ENCODE measurements at regions not wholly inside any gene's neighbourhood (a gene's known extent, or its start where the extent isn't known, plus 50 kb on each side); places are given as distances from the start of the nearest gene placed in this dataset.

DNA sequence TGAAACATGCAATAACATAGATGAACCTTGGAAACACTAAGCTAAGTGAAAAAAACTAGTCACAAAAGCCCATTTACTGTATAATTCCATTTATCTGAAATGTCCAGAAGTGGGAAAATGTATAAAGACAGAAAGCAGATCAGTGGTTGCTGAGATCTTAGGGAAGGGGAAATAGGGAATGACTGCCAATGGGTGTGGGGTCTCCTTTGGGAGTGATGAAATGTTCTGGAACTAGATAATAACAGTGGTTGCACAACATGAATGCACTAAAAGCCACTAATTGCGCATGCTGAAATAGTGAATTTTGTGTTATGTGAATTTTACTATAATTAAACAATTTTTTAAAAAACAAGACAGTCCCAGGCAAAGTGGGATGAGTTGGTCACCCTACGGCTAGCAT is 472.8 kb downstream of the CCDC171 start:
- DNase-seq (ENCODE audit: low read depth), result no peak

DNA sequence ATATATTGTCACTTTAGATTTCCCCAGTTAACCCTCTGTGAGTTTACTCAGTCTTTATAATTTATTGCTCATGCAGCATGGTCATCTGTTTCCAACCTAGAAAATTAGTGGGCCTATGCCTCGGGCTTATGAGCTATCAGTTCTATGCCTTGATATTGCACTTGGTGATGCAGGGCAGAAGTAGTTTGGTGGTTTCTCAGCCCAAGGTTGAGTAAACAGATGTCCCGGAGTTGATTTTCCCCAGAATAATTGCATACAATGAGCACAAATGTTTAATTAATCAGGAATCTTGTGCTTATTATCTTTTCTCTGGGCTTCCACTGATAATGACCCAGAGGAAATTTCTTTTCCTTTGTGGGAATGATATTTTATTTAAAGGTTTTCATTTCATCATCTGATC is 474.0 kb downstream of the CCDC171 start:
- DNase-seq (ENCODE audit: low read depth), result no peak

DNA sequence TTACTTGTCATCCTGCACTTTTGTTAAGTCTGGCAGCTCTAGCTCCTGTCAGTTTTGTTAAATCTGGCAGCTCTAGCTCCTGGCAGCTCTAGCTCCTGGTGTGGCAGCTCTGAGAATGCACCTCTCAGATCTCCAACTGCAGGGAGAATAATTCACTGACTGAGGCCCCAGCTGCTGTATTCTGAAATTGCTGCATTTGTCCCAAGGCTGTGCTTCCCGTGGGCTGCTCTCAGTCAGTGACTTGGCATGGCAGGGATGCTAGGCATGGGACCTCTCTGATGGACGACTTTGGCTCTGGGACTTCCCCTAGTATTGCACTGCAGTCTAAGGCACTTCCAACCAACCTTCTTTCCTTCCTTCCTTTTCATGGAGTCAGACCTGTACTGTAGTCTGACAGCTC is 475.7 kb downstream of the CCDC171 start:
- DNase-seq (ENCODE audit: low read depth), result no peak

DNA sequence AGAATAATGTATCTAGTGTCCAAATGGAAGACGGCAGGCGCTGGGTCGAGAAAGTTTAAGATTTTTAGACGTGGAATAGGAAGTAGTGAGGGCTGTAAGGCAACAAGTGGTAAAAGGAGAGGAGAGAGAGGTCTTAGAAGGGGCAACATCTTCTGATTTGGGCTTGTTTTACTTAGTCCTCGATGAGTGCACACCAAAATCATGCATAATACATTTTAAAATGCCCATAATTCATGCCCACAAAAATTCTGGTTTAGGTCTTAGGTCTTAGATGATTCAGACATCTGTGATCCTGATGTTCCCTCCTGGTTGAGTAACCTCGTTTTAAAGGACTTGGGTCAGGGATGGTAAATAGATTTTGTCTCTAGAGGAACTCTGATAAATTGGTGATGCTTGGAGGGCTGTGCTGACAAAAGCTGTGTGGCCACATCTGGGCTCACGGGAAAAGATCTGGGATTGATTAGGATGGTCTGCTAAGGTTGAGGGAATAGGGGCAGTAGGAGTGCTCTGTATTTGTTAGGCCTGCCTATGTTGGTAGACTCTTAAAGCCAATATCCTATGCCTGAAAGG is 476.3 kb downstream of the CCDC171 start:
- DNase-seq (ENCODE audit: low read depth), result peak; percentile 42

DNA sequence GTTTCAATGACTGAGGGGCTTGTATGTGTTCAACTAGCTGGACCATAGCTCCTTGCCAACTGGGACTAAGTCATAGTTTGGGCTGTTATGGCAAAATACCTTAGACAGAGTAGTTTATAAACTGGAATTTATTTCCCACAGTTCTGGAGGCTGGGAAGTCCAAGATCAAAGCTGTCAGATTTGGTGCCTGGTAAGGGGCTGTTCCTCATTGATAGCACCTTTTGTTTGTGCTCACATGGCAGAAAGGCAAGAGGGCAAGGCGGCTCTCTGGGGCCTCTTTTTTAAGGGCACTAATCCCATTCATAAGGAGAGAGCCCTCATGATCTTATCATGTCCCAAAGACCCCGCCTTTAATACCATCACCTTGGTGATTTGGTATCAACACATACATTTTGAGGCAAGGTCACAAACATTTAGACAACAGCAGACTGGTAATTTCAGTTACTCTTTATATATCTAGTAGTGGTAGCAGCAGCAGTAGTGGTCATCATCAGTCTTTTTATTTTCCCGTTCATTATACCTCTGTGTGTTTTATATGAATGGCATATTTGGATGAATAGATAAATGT is 477.0 kb downstream of the CCDC171 start:
- no peak for DNase-seq (ENCODE audit: low read depth)

DNA sequence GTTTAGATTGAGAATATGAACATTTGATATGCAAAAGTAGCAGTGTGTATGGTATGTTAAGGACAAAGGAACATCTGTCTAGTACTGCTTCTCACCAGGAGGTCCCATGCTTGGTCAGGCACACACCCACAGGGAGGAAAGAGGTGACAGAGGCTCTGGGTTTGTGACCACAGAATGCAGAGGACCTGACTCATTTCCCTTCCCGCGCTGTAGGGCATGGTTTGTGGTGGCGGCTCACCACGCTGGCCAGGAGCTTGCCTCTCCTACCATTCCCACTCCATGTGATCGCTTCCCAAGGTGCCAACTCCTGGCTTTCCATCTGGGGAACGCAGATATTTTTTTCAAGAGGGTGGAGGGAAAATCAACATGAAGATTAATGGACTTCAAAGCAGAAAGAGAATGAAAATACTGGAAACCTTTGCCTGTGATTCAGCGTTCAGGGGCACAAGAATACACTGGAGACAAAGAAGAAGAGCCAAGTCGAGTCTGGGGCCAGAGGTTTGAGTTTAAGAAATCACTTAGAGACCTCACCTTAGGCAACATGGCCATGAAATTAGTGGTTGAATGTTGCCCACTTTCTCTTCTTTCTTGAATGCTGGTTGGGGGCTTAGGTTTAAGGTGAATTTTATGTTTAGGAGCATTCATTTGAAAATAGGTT is 477.8 kb downstream of the CCDC171 start:
- peak; percentile 66 for DNase-seq (ENCODE audit: low read depth)

DNA sequence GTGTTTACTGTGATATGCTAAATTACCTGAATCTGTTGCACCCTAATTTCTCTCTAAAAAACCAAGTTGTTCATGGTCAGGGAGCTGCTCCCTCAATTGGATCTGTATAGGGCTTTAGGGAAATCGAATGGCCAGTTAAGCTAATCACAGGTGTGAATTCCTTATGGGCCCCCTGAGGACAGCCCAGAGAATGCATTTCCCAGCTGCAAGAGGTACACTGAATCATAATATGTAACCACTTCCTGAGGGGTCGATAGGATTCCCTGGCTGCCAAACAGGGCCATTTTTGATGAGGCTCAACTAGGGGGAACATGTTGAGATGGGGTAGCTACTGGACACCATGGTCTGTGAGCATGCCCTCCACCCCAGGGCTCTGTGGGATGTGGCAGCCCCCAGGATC is 478.6 kb downstream of the CCDC171 start:
- no peak for DNase-seq (ENCODE audit: low read depth)

DNA sequence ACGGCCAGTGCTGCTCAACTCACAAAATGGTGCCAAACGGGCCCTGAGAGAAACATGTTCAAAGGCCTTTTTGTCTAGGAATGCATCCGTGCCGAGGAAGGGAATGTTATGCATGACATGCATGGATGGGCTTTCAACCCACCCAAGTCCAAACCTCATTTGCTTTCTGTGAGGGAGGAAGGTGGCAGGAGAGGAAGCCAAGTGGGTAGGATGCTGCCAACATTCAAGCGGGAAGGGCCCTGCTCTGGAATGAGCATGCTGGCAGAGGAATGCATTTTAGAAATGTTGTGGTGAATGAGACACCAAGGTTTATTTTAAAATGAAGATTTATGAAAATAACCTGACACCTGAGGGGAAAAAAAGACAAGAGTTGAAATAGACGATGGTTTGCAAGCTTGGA is 479.1 kb downstream of the CCDC171 start:
- DNase-seq (ENCODE audit: low read depth), result no peak

DNA sequence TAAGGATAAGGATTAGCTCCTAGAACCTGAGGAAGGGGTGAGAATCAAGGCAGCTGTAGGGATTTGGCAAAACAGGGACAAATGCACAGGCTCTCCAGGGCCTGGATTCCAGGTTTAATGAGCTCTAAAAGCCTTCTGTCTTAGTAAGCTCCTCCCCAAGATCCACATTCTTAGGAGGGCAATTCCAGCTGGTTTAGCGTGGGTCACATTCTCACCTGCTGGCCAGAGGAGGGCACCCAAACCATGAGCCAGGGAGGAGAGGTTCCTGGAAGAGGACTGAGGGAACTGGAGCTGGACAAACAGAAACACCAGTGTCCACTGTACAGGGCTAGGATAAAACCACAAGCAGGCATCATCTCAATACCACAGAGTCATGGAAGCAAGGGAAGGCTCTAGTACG is 480.0 kb downstream of the CCDC171 start:
- no peak for DNase-seq (ENCODE audit: low read depth)

DNA sequence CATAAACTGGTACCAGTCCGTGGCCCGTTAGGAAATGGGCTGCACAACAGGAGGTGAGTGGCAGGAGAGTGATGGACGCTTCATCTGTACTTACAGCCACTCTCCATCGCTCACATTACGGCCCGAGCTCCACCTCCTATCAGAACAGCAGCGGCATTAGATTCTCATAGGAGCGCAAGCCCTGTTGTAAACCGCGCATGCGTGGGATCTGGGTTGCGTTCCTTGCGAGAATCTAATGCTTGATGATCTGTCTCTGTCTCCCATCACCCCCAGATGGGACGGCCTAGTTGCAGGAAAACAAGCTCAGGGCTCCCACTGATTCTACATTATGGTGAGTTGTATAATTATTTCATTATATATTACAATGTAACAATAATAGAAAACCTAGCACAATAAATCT is 480.4 kb downstream of the CCDC171 start:
- no peak for DNase-seq (ENCODE audit: low read depth)

DNA sequence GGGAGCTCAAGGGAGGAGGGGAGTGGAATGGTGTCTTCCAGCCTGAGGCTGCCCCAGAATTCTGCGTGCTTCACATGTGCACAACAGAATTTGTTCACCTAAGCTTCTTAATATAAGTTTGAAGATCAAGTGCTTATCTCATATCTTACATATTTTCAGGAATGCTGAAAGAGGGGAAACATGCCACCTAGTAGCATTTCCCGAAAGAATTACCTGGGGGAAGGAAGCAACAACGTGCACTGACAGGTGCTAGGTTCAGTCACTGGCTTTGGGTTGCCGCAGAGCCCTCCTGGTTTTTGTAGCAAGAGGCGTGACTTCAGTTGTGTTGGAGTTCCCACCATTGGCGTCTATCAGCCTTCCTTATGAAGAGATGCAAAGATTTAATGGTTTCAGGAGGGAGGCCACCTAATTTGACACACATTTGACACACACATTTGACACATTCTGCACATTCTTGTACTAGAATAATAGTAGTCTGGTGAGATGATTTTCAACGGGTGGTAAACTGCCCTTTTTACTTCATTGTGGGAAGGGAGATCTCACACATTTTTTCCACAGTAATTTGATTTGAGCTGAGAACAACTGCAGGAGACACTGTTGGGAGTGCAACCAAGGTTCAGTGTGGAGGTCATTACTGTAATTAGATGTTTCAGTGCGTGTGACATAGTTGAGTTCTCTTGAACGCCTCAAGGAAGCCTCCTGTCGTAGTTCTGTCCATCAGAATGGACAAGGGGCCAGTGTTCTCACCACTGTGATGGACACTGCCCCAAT is 481.3 kb downstream of the CCDC171 start:
- no peak for DNase-seq (ENCODE audit: low read depth)

DNA sequence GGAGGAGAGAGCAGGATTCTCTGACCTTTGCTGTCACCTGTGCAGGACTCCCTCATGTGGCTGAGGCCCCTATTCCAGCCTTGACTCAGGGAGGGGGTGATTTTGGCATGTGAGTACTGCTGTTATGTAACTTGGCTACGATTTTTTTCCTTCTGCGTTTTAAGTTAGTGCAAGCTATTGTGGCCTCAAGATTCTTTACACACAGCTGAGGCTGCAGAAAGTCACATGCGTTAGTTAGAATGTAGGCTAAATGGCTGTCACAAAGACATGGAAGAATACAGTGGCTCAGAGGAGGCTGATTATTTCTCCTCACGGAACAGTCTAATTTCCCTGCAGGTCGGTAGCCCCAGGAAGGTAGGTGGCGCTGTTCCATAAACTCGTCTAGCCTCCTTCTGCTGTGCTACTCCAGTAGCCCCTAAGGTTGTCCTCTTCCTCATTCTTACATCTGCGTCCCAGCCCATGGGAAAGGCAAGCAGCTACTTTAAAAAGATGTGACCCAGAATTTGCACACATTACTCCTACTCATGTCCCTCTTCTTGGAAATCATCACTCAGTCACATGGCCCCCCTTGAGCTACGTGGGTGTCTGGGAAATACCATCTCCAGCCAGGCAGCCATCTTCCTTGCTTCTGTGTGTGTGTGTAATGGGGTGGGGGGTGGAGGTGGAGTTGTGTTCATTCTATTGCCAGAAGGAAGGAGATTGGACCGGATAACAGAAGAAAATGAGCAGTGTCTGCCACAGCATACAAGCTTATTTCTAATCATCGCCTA is 486.6 kb downstream of the CCDC171 start:
- no peak for DNase-seq (ENCODE audit: low read depth)

DNA sequence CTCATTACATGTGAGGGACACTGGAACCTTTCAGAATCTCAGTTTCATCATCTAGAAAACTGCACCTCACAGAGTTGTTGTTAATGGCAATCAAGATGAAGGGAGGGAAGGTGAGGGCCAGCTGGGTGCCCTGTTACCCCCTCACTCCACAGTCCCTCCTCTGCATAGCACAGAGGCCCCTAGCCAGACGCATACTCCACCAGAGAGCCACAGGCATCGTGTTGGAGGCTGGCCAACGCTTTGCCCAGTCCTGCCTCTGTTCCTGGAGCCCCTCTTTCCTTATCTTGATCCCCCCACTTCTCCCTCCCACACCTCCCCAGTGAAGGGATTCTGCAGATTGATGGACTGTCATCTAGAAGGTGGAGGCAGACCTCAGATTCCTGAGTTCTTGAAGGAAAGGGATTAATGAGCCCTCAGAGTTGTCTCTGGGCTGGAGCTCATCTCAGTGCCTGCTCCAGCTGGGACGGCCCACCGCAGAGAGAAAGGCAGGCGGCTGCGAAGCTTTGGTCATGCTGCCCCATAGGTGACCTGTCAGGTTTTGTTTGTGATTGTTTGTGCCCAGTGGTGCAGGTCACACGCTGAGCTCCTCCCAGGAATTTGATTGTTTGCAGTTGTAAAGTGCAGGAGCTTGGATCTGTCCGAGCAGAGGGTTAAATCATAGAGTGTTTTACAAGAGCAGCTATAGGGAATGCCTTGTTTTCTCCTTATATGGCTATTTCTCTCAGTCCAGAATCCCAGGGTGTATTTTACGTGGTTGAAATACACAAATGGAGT is 487.3 kb downstream of the CCDC171 start:
- no peak for DNase-seq (ENCODE audit: low read depth)

DNA sequence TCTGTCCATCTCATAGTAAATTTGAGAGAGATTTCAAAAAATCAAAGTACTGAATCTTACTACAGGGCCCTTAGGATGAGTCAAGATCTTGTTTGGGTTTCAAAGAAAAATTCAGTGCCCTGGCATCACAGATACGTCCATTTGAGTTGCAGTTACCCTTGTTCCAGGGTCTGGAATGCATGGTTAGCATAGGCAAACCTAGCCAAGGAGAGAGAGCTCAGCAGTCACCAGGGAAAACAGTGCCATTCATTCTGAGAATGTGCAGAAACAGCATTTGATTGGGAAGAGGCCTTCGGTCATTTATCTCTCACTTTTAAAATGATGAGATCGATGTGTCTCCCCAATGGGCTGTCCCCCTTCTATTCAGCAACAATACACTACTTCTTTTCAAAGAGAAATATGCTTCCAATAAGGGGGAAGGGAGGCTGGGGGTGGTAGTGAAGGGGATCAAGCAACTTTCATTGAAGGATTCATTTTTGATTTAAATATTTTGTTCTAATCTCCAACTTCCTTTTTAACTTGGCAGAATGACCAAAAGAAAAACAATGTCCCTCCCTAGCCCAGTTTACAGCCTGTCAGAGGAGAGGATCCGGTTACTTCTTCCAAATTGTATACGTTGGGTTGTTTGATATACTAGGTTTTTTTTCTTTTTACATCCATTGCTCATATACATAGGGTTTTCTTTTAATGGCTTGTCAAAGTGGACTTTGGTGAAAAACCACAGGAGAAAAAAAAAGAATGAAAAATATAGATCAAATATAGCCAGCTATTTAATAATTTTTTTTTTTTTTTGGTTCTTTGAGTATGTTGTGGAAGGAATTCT is 491.1 kb downstream of the CCDC171 start:
- DNase-seq (ENCODE audit: low read depth), result no peak

DNA sequence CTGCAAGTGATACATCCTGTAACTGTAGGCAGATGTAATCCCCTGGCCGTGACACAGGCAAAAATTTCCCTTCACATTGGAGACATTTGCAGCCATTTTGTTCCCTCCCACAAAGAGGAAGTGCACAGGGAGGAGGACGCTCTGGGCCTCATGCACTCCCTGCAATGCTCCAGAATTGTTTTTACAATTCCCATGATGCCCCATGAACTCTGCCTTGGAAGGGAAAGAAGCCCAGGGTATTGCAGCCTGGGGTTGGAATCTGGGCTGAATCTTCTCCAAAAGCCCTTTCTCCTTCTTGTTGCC is 491.7 kb downstream of the CCDC171 start:
- DNase-seq (ENCODE audit: low read depth), result no peak

DNA sequence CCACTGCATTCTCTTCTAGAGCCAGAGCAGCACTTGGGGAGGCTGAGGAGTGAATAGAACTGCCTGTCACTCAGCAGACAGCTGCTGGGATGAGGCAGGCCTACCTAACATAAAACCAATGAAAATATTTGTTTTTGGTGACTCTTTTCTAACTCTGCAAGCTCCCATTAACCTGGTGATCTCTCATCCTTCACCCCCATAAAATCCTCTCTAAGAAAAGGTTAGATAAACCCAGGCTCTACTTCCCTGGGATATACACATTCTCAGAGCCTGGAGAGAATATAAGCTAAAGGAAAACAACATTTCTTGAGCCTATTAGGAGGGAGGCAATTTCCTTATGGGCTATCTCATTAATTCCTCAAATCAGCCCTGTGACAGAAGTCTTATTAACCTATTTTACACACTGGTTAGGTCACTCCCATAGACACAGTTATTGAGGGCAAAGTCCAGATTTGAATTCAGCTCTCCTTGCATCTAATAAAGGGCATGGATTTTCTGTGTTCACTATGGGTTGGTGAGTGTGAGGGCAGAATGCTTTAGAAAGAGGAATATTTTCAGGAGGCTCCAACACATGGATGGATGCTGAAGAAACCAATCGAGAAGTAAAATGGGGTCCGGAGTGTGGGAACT is 492.9 kb downstream of the CCDC171 start:
- DNase-seq (ENCODE audit: low read depth), result no peak

DNA sequence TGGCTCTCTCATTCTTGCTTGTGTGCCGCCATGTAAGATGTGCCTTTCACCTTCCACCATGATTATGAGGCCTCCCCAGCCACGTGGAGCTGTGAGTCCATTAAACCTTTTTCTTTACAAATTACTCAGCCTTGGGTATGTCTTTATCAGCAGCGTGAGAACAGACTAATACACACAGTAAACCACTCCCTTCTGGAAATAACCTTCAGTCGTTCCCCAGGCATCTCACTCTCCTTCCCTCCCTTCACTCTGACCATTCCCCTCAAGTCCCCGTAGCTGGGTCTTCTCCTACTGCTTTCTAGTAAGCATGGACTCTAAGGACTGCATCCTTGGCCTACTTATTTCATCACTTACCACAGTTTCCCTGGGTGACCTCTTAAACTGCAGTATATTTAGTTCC is 493.9 kb downstream of the CCDC171 start:
- DNase-seq (ENCODE audit: low read depth), result no peak

DNA sequence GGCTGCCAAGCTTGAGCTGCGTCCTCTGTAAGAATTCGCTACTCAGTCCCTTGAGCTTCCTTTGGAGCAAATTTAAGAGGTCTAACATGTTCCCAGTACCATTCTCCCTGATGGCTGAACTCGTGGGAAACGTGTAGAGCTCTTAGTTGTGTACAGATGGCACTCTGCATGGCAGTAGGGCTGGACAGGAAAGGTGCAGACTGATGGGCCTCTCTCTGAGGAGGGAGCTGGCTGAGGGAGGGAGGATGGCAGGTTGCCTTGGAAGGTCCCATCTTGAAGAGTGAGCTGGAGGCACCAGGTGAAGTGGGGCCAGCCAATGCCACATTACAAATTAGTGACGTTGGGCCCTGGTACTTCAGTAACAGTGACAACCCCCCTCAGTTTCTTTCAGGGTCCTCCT is 495.3 kb downstream of the CCDC171 start:
- DNase-seq (ENCODE audit: low read depth), result no peak

DNA sequence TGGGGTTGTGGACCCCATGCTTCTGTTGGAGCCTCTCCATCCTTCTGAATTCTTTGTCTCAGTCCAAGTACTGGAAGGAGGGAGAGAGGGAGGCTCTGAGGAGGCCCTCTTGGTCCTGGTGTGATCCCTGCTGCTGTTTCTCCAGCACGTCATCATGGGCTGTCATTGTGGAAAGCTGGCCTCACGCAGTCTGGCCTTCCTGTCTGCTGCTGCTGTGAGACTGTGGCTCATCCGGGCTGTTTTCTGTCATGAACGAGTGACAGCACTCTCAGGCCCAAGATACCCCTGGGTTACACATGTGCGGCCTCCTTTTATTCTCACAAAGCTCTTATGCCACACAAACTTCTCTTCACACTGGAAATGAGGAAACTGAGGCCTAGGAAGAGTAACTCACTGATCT is 499.3 kb downstream of the CCDC171 start:
- DNase-seq (ENCODE audit: low read depth), result no peak

DNA sequence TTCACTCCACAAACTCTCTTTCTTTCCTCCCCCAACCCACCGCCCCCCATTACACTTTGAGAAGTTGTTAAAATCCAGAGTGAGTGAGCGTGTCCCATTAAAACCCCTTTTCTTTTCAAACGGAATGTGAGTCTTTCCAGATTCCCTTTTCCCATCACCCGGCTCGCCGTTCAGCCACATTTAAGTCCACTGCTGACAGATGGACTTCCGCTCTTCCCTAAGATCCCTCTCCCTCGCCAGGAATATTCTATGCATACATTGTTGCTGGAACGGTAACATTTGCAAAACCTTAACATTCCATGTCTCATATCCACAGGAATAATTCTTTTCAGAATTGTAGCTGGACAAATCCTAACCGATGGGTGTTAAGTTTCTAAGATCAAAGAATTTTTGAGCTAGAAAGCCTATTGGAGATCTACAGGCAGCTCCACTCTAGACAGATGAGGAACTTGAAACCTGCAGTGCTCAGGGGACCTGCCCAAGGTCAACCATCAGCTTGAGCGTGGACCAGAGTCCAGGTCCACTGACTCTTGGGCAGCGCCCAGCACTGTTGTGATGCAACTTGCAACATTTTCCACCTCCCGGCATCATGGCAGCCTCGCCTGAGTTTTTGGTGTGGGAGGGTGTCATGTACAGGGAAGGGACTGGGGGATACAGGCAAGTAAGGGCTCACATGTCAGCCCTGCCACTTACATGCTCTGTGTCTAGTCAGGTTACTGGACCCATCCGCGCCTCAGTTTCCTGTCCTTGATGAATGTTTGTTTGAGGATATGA is 500.1 kb downstream of the CCDC171 start:
- no peak for DNase-seq (ENCODE audit: low read depth)

Data from GM04503 (cell line).